GM03348 (cell line): ENCODE measurements at regions not wholly inside any gene's neighbourhood (a gene's known extent, or its start where the extent isn't known, plus 50 kb on each side); places are given as distances from the start of the nearest gene placed in this dataset.
A peak's percentile ranks its signal among the peaks of the same experiment; 100 is the strongest.
"Not testable (repeated sequence)": the region's sequence is repeated elsewhere in the genome, so short reads cannot be mapped to it uniquely, and the experiment has no call there.

Source experiments
- DNase-seq: peaks from one replicate; pipeline ENCODE4 v3.0.0; 2012; ENCODE audit warnings: low spot score

DNA sequence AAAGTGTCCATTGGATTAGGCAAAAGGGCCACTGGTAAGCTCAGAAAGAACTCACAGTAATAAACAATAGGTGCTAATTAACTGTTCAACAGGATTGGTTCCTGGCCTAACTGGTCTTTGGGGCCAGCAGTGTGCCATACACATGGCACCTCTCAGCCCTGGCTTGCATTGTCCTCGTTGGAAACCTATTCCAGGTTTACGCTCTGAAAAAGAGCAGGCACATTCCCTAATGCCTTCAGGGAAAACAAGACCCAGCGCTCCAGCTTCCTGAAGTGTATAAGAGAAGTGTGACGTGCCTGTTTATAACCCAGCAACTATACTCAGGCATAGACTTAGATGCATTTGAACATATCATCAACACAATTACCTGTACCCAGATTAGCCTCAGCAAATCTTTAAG, 51.9 kb upstream of the RBM47 start:
- DNase-seq = no peak

DNA sequence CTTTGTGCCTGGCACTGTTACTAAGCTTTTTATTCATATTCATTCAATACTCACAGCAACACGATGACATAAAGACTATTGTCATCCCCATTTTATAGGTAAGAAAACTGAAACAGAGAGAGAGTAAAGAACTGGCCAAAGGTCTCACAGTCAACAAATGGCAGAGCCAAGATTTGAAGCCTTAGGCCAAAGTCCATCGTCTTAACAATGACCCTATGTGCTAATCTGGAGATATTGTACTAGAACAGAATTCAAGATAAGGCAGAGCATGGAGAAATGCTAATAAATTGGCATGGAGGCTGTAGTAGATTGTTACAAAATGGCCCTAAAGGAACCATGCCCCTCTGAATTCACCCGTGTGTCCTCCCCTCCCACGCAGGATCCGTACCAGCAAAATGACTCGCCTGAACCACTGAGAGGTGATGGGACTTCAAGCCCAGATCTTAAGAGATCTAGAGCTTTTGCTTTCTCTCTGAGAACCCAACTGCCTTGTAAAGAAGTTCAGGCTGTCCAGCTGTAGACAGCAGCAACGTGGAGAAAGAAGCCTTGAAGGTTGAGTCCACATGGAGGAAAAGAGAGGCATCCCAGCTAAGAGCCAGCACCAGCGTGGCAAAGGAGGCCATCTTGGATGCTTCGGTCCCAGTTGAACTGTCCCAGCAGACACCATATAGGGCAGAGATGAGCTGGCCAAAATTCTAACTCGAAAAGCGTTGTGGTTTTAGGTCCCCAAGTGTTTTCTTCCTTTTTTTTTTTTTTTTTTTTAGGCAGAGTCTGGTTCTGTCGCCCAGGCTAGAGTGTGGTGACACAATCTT, 52.8 kb upstream of the RBM47 start:
- no peak for DNase-seq

DNA sequence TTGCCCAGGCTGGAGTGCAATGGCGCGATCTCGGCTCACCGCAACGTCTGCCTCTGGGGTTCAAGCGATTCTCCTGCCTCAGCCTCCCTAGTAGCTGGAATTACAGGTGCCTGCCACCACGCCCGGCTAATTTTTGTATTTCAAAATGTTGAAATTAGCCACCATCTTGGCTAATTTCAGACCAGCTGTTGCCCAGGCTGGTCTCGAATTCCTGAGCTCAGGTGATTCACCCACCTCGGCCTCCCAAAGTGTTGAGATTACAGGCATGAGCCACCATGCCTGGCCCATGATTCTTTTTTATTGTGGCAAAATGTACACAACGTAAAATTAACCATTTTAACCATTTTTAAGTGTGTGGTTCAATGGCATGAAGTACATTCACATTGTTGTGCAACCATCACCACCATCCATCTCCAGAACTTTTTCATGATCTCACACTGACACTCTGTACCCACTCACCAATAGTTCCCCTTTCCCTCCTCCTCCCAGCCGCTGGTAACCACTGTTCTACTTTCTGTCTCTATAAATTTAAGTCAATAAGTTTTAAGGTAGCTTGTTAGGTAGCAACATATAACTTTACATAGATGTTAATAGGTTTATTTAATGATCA, 54.0 kb upstream of the RBM47 start:
- not testable (repeated sequence) for DNase-seq

GRCh38 chr4:40684404-40684803, 54.7 kb upstream of the RBM47 start:
- DNase-seq = no peak

GRCh38 chr4:40685300-40685699, 55.6 kb upstream of the RBM47 start:
- no peak for DNase-seq

DNA sequence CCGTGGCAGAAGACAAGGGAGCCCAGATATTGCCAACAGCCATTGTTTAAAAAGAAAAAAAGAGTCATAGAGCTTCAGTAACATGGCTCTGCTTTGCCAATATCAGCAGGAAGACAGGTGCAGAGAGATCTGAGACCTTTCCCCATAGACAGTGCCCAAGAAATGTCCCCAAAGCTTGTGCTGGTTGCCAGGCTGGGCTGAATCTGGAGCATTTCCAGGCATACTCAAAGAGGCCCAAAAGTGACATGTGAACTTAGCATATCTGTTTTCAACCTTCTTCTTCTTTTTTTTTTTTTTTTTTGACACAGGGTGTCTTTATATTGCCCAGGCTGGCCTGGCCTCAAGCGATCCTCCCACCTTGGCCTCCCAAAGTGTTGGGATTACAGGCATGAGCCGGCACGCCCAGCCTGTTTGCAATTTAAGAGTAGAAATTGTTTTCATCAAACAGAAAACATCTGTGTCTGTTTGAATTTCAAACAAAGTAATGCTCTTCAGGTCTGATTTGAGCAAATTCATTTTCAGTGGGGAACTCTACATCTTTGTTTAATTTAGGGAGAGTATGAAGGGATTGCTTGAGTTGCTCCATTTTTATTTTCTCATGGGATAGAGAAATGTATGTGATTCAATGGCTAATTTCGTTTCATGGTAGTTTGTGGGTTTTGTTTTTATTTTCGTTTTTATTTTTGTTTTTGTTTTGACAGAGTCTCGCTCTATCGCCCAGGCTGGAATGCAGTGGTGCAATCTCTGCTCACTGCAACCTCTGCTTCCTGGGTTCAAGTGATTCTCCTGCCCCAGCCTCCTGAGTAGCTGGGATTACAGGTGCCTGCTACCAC, 56.6 kb upstream of the RBM47 start:
- DNase-seq = no peak

DNA sequence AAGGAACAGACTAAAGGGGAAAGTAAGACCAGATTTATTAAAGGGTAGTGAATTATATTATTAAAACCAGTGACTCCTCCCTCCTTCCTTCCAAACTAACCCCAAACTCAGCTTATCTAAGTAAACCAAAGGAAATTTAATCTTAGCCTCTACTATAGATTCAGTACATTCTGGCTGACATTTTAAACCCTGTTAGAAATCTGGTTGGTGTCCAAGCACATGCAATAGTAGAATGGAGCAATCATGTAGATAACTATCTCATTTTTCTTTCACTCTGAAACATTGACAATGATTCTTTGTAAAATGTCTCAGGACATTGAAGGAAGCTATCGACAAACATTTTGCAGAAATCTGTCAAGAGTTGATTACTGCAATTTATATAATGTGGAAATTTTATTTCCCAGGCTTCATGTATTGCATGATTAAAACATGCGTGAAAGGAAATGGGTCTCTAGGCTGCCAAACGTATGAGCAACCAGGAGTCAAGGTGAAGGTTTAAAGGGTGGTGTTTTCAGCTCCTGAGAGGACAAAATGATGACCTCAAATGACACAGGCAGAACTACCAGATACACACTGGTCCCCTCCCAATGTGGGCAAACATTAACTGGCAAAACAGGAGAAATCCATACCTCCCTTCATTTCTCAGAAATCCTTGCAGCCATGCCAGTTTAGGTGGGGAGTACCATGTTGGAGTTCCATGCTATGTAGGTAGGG, 58.2 kb upstream of the RBM47 start:
- no peak for DNase-seq

DNA sequence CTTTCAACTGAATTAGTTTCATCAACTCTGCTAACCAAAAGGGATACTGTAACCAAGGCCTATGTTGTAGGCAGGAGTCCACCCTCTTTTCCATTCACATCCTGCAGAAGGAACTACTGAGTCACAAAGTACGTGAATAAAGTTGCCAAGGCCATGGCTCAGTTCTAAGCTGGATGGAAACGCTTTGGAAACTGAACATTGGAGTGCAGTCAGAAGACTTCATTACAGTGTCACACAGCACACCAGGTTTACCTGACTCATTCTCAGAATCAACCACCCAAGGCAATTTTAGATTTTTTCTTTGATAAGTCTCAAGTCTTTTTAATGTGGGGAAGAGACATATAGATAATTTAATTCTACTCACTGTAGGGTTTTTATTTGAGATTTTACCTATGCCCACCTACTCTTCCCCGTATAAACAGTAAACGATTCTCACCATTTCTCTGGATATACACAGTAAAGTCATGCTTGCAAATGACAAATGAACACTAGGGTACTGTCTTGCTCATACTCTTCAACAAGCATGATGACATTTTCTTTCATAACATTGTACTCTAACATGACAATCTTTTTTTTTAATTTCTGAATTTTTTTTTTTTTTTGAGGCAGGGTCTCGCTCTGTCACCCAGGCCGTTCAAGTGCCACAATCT, 58.9 kb upstream of the RBM47 start:
- no peak for DNase-seq

DNA sequence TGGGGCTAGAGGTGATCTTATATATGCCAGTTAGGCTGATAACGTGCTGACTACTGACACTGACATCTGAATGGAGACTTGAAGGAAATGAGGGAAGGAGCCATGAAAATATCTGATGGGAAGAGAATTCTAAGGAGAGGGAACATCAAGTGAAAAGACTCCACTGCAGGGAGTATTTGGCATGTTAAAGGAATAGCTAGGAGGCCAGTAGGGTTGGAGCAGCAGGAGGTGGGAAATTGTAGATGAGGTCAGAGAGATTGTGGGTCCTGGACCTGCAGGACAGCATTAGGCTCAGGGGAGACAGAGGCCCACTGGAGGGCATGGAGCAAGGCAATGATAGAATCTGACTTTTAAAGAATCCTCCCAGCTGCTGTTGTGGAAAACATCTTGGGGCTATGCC, 55.8 kb upstream of the NSUN7 start:
- no peak for DNase-seq

DNA sequence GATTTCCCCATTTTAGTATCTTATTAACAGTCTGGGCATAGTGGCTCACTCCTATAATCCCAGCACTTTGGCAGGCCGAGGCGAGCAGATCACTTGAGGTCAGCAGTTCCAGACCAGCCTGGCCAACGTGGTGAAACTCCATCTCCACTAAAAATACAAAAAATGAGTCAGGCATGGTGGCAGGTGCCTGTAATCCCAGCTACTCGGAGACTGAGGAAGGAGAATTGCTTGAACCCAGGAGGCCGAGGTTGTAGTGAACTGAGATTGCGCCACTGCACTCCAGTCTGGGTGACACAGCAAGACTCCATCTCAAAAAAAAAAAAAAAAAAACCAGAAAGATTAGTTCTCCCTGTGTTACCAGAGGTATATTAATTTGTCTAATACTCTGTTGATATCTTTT, 52.3 kb upstream of the NSUN7 start:
- DNase-seq = not testable (repeated sequence)

DNA sequence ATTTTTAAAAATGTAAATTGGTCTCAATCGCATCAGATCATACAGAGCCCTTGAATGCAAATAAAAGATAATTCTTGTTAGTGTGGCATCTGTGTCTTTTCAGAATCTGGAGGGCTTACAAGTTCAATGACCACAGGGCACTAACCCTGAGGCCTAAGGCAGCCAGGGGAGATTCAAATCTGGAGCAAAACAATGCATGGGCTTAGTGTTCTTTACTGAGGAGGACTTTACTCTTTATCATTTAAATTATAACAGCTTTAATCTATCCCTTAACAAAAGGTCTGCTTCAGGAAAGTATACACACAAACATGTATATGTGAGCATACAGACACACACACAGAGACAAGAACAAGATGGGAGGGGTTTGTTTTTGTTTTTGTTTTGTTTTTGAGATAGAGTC, 51.0 kb upstream of the NSUN7 start:
- DNase-seq = no peak

- DNase-seq = peak; percentile 57
Observed at GRCh38 chr4:40699648-40700047, 50.1 kb upstream of the NSUN7 start.
